ENCODE measurements at regions not wholly inside any gene's neighbourhood (a gene's known extent, or its start where the extent isn't known, plus 50 kb on each side); places are given as distances from the start of the nearest gene placed in this dataset.

DNA sequence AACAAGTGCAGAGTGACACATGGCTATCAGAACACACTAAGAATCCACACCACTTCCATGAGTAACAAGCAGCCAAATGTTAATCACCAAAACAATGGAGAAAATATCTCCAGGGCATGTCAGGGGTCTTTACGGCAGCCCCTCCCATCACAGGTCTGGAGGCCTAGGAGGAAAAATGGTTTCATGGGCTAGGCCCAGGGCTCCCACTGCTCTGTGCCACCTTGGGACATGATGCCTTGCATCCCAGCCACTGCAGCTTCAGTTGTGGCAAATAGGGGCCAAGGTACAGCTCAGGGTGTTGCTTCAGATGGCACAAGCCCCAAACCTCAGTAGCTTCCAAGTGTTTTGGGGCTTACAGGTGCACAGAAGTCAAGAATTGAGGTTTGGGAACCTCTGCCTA lies 66.6 kb downstream of the NEURL3 start:
- DNase-seq (ENCODE audit: low spot score) = no peak

DNA sequence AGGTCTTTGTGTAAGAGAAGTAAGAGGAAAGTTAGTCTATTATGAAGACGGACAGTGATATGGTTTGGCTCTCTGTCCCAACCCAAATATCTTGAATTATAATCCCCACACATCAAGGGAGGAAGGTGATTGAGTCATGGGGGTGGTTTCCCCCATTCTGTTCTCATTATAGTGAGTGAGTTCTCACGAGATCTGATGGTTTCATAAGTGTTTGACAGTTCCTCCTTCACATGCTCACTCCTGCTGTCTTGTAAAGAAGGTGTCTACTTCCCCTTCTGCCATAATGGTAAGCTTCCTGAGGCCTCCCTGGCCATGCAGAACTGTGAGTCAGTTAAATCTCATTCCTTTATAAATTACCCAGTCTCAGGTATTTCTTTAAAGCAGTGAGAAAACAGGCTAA lies 67.6 kb downstream of the NEURL3 start:
- no peak for DNase-seq (ENCODE audit: low spot score)

DNA sequence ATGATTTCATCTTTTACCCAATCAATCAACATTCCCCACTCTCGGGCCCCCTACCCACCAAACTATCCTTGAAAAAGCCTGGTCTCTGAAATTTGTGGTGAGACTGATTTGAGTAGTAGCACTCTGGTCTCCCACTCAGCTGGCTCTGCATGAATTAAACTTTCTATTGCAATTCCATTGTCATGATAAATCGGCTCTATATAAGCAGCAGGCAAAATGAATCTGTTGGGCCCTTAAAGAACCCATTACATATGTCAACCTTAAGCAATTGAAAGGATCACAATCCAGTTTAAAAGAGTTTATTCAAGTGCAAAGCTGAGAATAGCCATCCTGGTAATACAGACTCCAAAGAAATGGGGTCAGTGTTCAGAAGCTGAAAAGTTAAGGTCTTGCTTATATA lies 68.2 kb downstream of the NEURL3 start:
- DNase-seq (ENCODE audit: low spot score) = no peak

DNA sequence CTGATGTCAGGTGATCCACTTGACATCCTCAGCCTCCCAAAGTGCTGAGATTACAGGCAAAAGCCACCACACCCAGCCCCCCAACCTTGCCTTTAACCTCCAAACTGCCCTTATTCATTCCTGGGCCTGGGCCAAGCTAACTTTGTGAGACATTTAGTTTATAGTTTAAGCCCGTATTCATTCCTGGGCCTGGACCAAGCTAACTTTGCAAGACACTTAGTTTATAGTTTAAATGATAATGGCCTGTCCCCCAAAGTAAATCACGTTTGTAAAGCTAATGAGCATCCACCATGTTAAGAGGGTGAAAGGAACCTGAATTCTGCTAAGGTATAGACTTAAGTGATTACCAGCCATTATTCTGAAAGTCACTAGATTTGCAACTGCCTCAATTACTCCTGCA lies 68.7 kb downstream of the NEURL3 start:
- DNase-seq (ENCODE audit: low spot score) = no peak

DNA sequence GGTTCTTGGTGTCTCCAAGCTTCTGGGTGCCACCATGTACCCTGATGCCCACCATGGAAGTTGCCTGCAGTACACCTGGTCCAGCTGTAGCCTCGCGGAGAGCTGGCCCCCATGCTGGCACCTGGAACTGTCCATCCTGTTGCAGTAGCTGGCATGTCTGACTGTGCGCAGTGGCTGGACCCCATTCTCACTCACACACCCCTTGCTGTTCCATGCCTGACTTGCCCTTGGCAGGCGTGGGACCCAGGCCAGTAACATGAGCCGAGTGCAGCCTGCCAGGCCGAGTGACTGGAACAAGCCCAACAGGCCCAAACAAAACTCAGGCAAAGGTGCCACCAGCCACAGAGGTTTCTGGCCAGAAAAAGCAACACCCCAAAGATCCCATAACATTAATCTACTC lies 73.8 kb downstream of the NEURL3 start:
- no peak for DNase-seq (ENCODE audit: low spot score)

DNA sequence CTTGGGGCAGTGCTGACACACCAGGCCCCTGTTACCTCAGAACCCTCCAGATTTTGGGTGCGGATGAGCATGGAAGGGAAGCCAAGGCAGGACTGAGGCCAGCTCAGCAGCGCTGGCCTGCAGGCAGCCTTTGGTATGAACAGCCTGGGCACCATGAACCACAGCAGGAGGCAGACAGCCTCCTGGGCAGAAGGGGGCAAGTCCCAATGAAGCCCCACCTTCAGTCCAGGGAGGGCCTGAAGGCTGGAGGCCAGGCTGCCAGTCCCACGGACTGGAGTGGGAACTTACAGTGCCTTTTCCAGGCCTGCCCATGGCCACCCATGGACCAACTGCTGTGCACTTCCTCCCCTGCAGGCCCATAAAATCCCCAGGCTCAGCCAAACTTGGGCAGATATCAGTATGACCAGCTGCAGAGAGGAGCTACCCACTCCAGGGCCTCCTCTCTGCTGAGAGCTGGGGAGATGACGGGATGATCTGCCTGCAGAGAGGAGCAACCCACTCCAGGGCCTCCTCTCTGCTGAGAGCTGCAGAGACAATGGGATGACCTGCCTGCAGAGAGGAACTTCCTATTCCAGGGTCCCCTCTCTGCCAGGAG lies 74.7 kb downstream of the NEURL3 start:
- DNase-seq (ENCODE audit: low spot score) = no peak

DNA sequence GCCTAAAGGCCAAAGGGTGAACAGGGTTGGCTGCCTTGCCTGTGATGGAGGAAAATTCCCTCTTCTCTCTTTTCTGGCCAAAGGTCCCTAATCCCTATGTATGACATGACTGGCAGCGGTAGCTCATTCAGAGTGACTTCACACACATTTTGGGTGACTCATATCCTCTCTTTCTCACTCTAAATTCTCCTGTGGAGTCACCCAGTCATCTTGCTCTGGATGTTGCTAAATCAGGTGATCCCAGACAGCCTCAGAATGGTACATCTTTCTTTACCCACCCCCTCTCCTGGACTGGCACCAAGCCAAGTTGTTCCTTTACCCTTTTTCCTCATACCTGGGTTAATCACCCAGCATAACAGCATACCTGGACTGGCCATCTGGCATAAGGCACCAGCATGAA lies 77.2 kb downstream of the NEURL3 start:
- peak; percentile 95 for DNase-seq (ENCODE audit: low spot score)

DNA sequence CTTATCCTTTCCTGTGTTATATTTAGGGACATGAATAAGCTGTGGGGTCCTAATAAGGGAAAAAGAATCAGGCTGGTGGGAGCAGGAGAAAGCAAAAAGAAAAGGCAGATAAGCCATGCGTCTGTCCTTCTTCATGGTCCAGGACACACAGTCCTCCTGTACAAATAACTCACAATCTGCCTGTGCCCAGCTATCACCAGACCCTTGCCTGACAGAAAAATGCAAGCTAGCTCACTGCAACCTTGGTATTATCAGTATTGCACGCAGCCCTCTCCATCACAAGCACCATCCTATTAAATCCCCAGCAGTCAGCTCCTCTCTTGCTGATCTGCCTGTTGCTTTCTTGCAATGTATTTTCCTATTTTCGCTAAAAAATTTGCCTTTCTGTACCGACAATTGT lies 78.0 kb downstream of the NEURL3 start:
- DNase-seq (ENCODE audit: low spot score) = no peak

DNA sequence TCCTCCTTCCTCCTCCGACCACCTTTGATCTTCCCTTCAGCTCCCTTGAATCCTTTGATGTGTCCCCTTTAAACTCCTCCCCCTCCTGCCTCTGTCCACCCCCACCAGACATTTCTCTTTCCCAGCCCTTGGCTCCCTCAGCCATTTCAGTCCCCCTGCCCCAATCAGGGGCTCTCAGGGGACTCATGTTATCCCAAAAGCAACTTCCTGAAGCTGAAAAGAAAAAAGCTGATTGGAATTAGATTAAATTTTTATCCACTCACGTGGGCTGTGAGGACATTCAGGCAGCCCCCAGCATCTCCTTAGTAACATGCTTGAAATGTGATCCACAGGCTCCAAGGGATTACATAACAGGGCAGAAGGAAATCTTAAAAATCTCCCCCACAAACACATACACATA lies 81.3 kb downstream of the NEURL3 start:
- no peak for DNase-seq (ENCODE audit: low spot score)

Measured in HT-29 (cell line).